CD4-positive, alpha-beta T cell (primary cell): ENCODE measurements at regions not wholly inside any gene's neighbourhood (a gene's known extent, or its start where the extent isn't known, plus 50 kb on each side); places are given as distances from the start of the nearest gene placed in this dataset.
"Not testable (repeated sequence)": the region's sequence is repeated elsewhere in the genome, so short reads cannot be mapped to it uniquely, and the experiment has no call there.

Experiments
- ATAC-seq: fragments of 200-7000 bp; cut with Tn5 transposase; one replicate; pipeline ENCODE4 v1.10.0; 2022; ENCODE audit warnings: mild to moderate bottlenecking; ENCODE audit not compliant: poor library complexity
- CTCF ChIA-PET: fragments of 350-600 bp; sonication (Branson Sonifier 250); formaldehyde crosslinking; loops from one replicate; lab custom pipeline; 2021; ENCODE audit warnings: antibody characterized with exemption, inconsistent platforms; lab: Charles Lee
- POLR2A ChIA-PET: fragments of 350-600 bp; sonication (Branson Sonifier 250); formaldehyde crosslinking; loops from one replicate; lab custom pipeline; 2021; ENCODE audit warnings: antibody characterized with exemption, inconsistent platforms; lab: Charles Lee
- DNase-seq, 14 experiments: peaks; one replicate each; pipeline ENCODE4 v3.0.0-alpha.2; 2013 to 2020; ENCODE audit warnings: mixed read lengths in 2 of 14
- H3K27ac ChIP-seq, 2 donors: one replicate each; pipeline versions ENCODE4 v1.5.1 to v1.7.0; 2013; ENCODE audit warnings: low read length in 2 of 2, low read depth in 1 of 2, mild to moderate bottlenecking in 1 of 2
- H3K27me3 ChIP-seq, 2 experiments: 1 replicate in 1 of 2; 2 replicates in 1 of 2; pipeline versions ENCODE4 v1.6.1 to v1.7.0; 2013; ENCODE audit warnings: low read length in 2 of 2, control low read depth in 1 of 2, mild to moderate bottlenecking in 1 of 2, moderate library complexity in 1 of 2; ENCODE audit not compliant: insufficient read depth in 2 of 2, control insufficient read depth in 1 of 2
- H3K36me3 ChIP-seq: one replicate; pipeline ENCODE4 v1.6.1; 2013; ENCODE audit warnings: low read length, control low read depth; ENCODE audit not compliant: insufficient read depth
- H3K4me1 ChIP-seq: one replicate; pipeline ENCODE4 v1.6.1; 2013; ENCODE audit warnings: low read length, control low read depth; ENCODE audit not compliant: insufficient read depth
- H3K4me3 ChIP-seq: one replicate; pipeline ENCODE4 v1.5.1; 2013; ENCODE audit warnings: mild to moderate bottlenecking, low read length, moderate library complexity
- H3K9me3 ChIP-seq, 2 experiments: 1 replicate in 1 of 2; 2 replicates in 1 of 2; pipeline versions ENCODE4 v1.6.1 to v1.7.0; 2013; ENCODE audit warnings: low read length in 2 of 2, mild to moderate bottlenecking in 2 of 2, control low read depth in 1 of 2, moderate library complexity in 1 of 2; ENCODE audit not compliant: control insufficient read depth in 1 of 2, insufficient read depth in 1 of 2
- H3K27ac Mint-ChIP-seq: one replicate; pipeline ENCODE4 v1.8.0; 2020; ENCODE audit warnings: mixed read lengths
- H3K27me3 Mint-ChIP-seq: one replicate; pipeline ENCODE4 v1.8.0; 2021; ENCODE audit warnings: mixed read lengths
- H3K36me3 Mint-ChIP-seq: one replicate; pipeline ENCODE4 v1.8.0; 2021; ENCODE audit warnings: low read depth, mixed read lengths
- H3K4me1 Mint-ChIP-seq: one replicate; pipeline ENCODE4 v1.8.0; 2021; ENCODE audit warnings: low read depth, mixed read lengths
- H3K4me3 Mint-ChIP-seq: one replicate; pipeline ENCODE4 v1.8.0; 2020; ENCODE audit warnings: mild to moderate bottlenecking, mixed read lengths
- H3K9me3 Mint-ChIP-seq: one replicate; pipeline ENCODE4 v1.8.0; 2020; ENCODE audit warnings: mixed read lengths
- intact Hi-C, 2 experiments: fragments of 100-400 bp; cut with DNase I in 1 of 2; cut with micrococcal nuclease in 1 of 2; formaldehyde crosslinking; loops; one replicate each; pipeline versions ENCODE4 v1.15.1 to v1.9.0; 2023 to 2025; cut with DNase I, micrococcal nuclease
- TF ChIP-seq, protein P1 (sequence below): fragments of 200-600 bp; IDR thresholded peaks from one replicate; pipeline ENCODE4 v1.8.0; 2022; ENCODE audit warnings: antibody characterized with exemption, mild to moderate bottlenecking

DNA sequence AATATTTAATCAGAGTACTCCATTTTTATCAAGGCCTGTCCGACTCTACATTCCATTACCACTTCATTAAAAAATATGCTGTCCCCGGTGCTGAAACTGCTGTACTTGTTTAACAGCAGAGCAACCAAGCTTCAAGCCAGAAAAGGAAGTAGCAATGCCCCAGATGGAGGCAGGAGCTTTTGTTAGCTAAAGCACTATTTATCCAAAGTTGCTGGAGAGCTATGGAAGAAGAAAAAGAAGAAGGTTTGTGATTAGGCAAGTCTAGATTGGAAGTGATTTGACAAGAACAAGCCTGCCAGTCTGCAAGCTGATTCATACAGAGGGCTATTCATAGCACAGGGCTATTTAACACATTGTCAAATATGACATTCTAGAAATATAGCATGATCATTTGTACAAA, 160.9 kb upstream of the SPTLC3 start:
- ATAC-seq, result no peak
- H3K36me3 Mint-ChIP-seq, result no peaks in the 10 kb centered on the region
- Histone ChIP-seq H3K4me3 (no peak overlapping the region), H3K4me1 (no peaks in the 10 kb centered on the region), H3K27me3 (no peaks in the 10 kb centered on the region), H3K9me3 (no peaks in the 10 kb centered on the region), H3K27ac (no peak overlapping the region), H3K36me3 (no peaks in the 10 kb centered on the region)
- TF ChIP-seq, protein P1, sequence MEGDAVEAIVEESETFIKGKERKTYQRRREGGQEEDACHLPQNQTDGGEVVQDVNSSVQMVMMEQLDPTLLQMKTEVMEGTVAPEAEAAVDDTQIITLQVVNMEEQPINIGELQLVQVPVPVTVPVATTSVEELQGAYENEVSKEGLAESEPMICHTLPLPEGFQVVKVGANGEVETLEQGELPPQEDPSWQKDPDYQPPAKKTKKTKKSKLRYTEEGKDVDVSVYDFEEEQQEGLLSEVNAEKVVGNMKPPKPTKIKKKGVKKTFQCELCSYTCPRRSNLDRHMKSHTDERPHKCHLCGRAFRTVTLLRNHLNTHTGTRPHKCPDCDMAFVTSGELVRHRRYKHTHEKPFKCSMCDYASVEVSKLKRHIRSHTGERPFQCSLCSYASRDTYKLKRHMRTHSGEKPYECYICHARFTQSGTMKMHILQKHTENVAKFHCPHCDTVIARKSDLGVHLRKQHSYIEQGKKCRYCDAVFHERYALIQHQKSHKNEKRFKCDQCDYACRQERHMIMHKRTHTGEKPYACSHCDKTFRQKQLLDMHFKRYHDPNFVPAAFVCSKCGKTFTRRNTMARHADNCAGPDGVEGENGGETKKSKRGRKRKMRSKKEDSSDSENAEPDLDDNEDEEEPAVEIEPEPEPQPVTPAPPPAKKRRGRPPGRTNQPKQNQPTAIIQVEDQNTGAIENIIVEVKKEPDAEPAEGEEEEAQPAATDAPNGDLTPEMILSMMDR, result no peak
- no peak overlapping the region for H3K4me3 Mint-ChIP-seq
- H3K9me3 Mint-ChIP-seq, result no peaks in the 10 kb centered on the region
- H3K27me3 Mint-ChIP-seq, result peaks cover 5% of the 10 kb centered on the region
- H3K27ac Mint-ChIP-seq, result no peak overlapping the region
- H3K4me1 Mint-ChIP-seq, result no peaks in the 10 kb centered on the region
- no peak for DNase-seq
- POLR2A ChIA-PET, result no interaction called here
- intact Hi-C loops, result no loop called here
- CTCF ChIA-PET, result no interaction called here

DNA sequence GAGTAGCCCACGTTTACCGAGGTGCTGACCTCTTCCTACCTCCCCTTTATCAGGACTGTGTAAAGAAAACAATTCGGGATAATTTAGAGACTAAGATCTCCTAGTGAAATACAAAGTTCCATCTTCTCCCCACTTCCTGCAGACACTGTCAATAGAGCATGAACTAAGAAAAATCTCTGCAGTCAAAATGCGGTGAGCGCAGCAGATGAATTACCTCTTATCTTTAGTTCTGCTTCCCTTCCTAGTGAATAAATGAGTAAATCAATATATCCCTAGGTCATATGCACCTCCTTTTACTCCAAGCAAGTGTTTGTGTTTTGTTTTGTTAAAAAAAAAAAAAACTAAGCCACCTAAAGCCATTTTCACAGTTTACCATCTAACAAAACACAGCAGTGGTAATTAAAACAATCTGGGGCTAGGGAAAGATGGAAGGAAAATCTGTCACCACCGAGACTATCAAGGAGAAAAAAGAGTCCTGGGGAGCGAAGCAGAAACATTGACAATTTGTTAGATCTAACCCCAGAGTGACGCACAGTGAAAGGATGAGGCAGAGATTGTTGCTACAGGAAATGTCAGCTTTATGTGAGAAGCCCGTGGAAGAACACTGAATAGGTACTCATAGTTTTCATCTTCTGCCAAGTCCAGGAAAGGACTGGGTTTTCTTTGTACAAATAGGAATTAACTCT, 159.4 kb upstream of the SPTLC3 start:
- DNase-seq (no peak), ATAC-seq (no peak)
- intact Hi-C loops, result no loop called here
- H3K4me1 Mint-ChIP-seq, result no peaks in the 10 kb centered on the region
- H3K4me3 Mint-ChIP-seq, result no peak overlapping the region
- H3K36me3 ChIP-seq, result no peaks in the 10 kb centered on the region
- H3K27ac Mint-ChIP-seq, result no peak overlapping the region
- no peak overlapping the region for H3K4me3 ChIP-seq
- no peaks in the 10 kb centered on the region for H3K9me3 ChIP-seq
- ChIA-PET CTCF (no interaction called here), POLR2A (no interaction called here)
- TF ChIP-seq, protein P1, result no peak
- peaks cover 3% of the 10 kb centered on the region for H3K9me3 Mint-ChIP-seq
- H3K27me3 Mint-ChIP-seq, result peaks cover 5% of the 10 kb centered on the region
- no peaks in the 10 kb centered on the region for H3K36me3 Mint-ChIP-seq
- H3K27me3 ChIP-seq, result no peaks in the 10 kb centered on the region
- no peaks in the 10 kb centered on the region for H3K4me1 ChIP-seq
- no peak overlapping the region for H3K27ac ChIP-seq

DNA sequence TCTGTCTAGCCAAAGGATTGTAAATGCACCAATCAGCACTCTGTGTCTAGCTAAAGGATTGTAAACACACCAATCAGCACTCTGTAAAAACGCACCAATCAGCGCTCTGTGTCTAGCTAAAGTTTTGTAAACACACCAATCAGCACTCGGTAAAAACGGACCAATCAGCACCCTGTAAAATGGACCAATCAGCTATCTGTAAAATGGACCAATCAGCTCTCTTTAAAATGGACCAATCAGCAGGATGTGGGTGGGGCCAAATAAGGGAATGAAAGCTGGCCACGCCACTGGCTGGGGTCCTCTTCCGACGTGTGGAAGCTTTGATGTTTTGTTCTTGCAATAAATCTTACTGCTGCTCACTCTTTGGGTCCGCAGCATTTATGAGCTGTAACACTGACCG, 151.1 kb upstream of the SPTLC3 start:
- H3K27ac Mint-ChIP-seq, CTCF ChIA-PET, H3K36me3 Mint-ChIP-seq, H3K27me3 Mint-ChIP-seq, DNase-seq, H3K4me3 ChIP-seq, H3K27me3 ChIP-seq, H3K36me3 ChIP-seq, ATAC-seq, H3K9me3 ChIP-seq, H3K27ac ChIP-seq, H3K4me3 Mint-ChIP-seq, H3K4me1 Mint-ChIP-seq, H3K4me1 ChIP-seq, POLR2A ChIA-PET, intact Hi-C loops: not testable (repeated sequence)
- peaks cover 15% of the 10 kb centered on the region for H3K9me3 Mint-ChIP-seq
